Fibroblast of lung (primary cell): ENCODE measurements at regions not wholly inside any gene's neighbourhood (a gene's known extent, or its start where the extent isn't known, plus 50 kb on each side); places are given as distances from the start of the nearest gene placed in this dataset.

Experiments
- EZH2 ChIP-seq: IDR thresholded peaks from 2 replicates; pipeline ENCODE4 v1.5.1; 2012; ENCODE audit warnings: low read length, control low read depth, mild to moderate bottlenecking; ENCODE audit errors: missing control alignments
- TF ChIP-seq, protein P1 (sequence below), 2 donors: IDR thresholded peaks in 1 of 2; conservative IDR thresholded peaks in 1 of 2; 1 replicate in 1 of 2; 2 replicates in 1 of 2; pipeline ENCODE4 v1.5.1; 2011 to 2012; ENCODE audit warnings: low read length in 2 of 2, control low read depth in 1 of 2, inconsistent platforms in 1 of 2, low read depth in 1 of 2, mild to moderate bottlenecking in 1 of 2

DNA sequence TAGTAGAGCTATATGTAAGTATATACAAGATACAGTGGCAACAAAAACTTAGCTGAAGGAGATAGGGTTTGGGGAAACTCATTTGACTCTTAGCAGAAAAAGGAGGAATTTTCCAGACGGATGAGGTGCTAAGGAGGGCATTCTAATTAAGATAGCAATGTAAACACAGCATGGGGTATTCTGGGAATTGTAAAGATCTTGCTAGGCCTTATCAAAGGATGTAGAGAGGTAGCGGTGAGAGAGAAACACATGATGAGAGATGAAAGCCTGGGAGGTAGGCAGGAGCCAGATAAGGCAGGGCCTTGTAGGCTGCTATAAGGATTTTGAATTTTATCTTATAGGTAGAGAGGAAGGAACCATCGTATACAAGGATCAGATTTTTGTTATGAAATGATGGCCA lies 106.6 kb upstream of the KCNN2 start:
- TF ChIP-seq, protein P1, sequence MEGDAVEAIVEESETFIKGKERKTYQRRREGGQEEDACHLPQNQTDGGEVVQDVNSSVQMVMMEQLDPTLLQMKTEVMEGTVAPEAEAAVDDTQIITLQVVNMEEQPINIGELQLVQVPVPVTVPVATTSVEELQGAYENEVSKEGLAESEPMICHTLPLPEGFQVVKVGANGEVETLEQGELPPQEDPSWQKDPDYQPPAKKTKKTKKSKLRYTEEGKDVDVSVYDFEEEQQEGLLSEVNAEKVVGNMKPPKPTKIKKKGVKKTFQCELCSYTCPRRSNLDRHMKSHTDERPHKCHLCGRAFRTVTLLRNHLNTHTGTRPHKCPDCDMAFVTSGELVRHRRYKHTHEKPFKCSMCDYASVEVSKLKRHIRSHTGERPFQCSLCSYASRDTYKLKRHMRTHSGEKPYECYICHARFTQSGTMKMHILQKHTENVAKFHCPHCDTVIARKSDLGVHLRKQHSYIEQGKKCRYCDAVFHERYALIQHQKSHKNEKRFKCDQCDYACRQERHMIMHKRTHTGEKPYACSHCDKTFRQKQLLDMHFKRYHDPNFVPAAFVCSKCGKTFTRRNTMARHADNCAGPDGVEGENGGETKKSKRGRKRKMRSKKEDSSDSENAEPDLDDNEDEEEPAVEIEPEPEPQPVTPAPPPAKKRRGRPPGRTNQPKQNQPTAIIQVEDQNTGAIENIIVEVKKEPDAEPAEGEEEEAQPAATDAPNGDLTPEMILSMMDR (conservative IDR thresholded peaks at IDR 0.05 in 1 of 2, IDR thresholded peaks at IDR 0.05 in 1 of 2; ENCODE audit: low read depth in 1 of 2, low read length in 2 of 2), result no peak
- TF ChIP-seq EZH2, result no peak
